ENCODE measurements at regions not wholly inside any gene's neighbourhood (a gene's known extent, or its start where the extent isn't known, plus 50 kb on each side); places are given as distances from the start of the nearest gene placed in this dataset.

DNA sequence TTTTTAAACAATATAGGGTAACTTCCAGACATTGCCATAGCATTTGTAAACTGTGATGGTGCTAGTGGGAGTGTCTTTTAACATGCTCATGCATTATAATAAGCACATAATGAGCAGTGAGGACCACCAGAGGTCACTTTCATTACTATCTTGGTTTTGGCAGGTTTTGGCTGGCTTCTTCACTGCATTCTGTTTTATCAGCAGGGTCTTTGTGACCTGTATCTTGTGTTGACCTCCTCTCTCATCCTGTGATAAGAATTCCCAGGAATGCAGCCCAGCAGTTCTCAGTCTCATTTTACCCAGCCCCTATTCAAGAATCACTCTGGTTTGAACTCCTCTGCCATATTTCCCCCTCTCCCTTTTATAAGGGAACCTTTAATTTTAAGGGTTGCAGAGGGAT, 91.3 kb downstream of the ZNF467 start:
- no peaks in the 10 kb centered on the region for H3K9me3 ChIP-seq (ENCODE audit: control insufficient read depth in 4 of 4, low read length in 3 of 4)
- no peak overlapping the region for H3K9ac ChIP-seq (ENCODE audit: low read depth in 1 of 2, low read length in 2 of 2)
- DNase-seq (ENCODE audit: low spot score) = no peak
- no peak overlapping the region for H3K4me3 ChIP-seq (ENCODE audit: low read depth in 1 of 3, low read length in 3 of 3)
- no peaks in the 10 kb centered on the region for H3K36me3 ChIP-seq (ENCODE audit: control insufficient read depth in 4 of 4, insufficient read depth in 3 of 4, low read depth in 1 of 4, low read length in 3 of 4)
- H3K27me3 ChIP-seq (ENCODE audit: control insufficient read depth in 4 of 4, insufficient read depth in 4 of 4, low read length in 3 of 4) = no peaks in the 10 kb centered on the region
- H3K4me1 ChIP-seq (ENCODE audit: control insufficient read depth in 4 of 4, insufficient read depth in 4 of 4, low read length in 3 of 4) = no peaks in the 10 kb centered on the region
- H3K27ac ChIP-seq (ENCODE audit: low read depth in 1 of 2, low read length in 2 of 2) = no peak overlapping the region
- TF ChIP-seq FOXA1 (IDR thresholded peaks at IDR 0.05) (no peak), YY1 (IDR thresholded peaks at IDR 0.05) (no peak), JUND (IDR thresholded peaks at IDR 0.05) (no peak)
- TF ChIP-seq, protein P1, sequence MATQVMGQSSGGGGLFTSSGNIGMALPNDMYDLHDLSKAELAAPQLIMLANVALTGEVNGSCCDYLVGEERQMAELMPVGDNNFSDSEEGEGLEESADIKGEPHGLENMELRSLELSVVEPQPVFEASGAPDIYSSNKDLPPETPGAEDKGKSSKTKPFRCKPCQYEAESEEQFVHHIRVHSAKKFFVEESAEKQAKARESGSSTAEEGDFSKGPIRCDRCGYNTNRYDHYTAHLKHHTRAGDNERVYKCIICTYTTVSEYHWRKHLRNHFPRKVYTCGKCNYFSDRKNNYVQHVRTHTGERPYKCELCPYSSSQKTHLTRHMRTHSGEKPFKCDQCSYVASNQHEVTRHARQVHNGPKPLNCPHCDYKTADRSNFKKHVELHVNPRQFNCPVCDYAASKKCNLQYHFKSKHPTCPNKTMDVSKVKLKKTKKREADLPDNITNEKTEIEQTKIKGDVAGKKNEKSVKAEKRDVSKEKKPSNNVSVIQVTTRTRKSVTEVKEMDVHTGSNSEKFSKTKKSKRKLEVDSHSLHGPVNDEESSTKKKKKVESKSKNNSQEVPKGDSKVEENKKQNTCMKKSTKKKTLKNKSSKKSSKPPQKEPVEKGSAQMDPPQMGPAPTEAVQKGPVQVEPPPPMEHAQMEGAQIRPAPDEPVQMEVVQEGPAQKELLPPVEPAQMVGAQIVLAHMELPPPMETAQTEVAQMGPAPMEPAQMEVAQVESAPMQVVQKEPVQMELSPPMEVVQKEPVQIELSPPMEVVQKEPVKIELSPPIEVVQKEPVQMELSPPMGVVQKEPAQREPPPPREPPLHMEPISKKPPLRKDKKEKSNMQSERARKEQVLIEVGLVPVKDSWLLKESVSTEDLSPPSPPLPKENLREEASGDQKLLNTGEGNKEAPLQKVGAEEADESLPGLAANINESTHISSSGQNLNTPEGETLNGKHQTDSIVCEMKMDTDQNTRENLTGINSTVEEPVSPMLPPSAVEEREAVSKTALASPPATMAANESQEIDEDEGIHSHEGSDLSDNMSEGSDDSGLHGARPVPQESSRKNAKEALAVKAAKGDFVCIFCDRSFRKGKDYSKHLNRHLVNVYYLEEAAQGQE (IDR thresholded peaks at IDR 0.05) = no peak
- TF ChIP-seq, protein P2, sequence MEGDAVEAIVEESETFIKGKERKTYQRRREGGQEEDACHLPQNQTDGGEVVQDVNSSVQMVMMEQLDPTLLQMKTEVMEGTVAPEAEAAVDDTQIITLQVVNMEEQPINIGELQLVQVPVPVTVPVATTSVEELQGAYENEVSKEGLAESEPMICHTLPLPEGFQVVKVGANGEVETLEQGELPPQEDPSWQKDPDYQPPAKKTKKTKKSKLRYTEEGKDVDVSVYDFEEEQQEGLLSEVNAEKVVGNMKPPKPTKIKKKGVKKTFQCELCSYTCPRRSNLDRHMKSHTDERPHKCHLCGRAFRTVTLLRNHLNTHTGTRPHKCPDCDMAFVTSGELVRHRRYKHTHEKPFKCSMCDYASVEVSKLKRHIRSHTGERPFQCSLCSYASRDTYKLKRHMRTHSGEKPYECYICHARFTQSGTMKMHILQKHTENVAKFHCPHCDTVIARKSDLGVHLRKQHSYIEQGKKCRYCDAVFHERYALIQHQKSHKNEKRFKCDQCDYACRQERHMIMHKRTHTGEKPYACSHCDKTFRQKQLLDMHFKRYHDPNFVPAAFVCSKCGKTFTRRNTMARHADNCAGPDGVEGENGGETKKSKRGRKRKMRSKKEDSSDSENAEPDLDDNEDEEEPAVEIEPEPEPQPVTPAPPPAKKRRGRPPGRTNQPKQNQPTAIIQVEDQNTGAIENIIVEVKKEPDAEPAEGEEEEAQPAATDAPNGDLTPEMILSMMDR (IDR thresholded peaks at IDR 0.05; ENCODE audit: low read depth, low read length, missing input control) = no peak

DNA sequence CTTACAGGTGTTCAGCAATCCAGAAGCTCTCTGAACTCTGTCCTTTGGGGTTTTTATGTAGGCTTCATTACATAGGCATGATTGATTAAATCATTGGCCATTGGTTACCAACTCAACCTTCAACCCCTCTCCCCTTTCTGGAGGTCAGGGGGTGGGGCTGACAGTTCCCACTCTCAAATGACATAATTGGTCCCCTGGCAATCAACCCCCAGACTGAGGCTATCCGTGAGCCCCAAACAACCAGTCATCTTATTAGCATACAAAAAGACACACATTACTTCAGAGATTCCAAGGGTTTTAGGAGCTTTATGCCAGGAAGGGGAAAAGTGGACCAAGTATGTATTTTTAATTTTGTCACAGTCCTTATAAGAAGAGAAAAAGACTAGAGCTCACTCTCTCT, 92.1 kb downstream of the ZNF467 start:
- no peak overlapping the region for H3K9ac ChIP-seq (ENCODE audit: low read depth in 1 of 2, low read length in 2 of 2)
- no peak overlapping the region for H3K27ac ChIP-seq (ENCODE audit: low read depth in 1 of 2, low read length in 2 of 2)
- 79% methylated on average over 1 of the region's 1 CpG for WGBS
- no peaks in the 10 kb centered on the region for H3K9me3 ChIP-seq (ENCODE audit: control insufficient read depth in 4 of 4, low read length in 3 of 4)
- DNase-seq (ENCODE audit: low spot score) = no peak
- no peaks in the 10 kb centered on the region for H3K36me3 ChIP-seq (ENCODE audit: control insufficient read depth in 4 of 4, insufficient read depth in 3 of 4, low read depth in 1 of 4, low read length in 3 of 4)
- TF ChIP-seq FOXA2 (IDR thresholded peaks at IDR 0.05) = no peak
- no peak for TF ChIP-seq SP1 (IDR thresholded peaks at IDR 0.05)
- no peak for TF ChIP-seq JUND (IDR thresholded peaks at IDR 0.05)
- TF ChIP-seq, protein P1 (IDR thresholded peaks at IDR 0.05) = no peak
- no peak for TF ChIP-seq HNF4G (IDR thresholded peaks at IDR 0.05)
- TF ChIP-seq EGR1 (IDR thresholded peaks at IDR 0.05; ENCODE audit: low read depth in 2 of 2) = no peak
- no peak for TF ChIP-seq YY1 (IDR thresholded peaks at IDR 0.05)
- H3K4me3 ChIP-seq (ENCODE audit: low read depth in 1 of 3, low read length in 3 of 3) = no peak overlapping the region
- no peaks in the 10 kb centered on the region for H3K4me1 ChIP-seq (ENCODE audit: control insufficient read depth in 4 of 4, insufficient read depth in 4 of 4, low read length in 3 of 4)
- H3K27me3 ChIP-seq (ENCODE audit: control insufficient read depth in 4 of 4, insufficient read depth in 4 of 4, low read length in 3 of 4) = no peaks in the 10 kb centered on the region
